H1 (cell line): ENCODE measurements at regions not wholly inside any gene's neighbourhood (a gene's known extent, or its start where the extent isn't known, plus 50 kb on each side); places are given as distances from the start of the nearest gene placed in this dataset.

ENCODE experiments used
- CTCF ChIA-PET: fragments of 300-600 bp; sonication (Branson Sonifier 250); formaldehyde crosslinking; loops from one replicate; lab custom pipeline; 2021; ENCODE audit not compliant: partially characterized antibody; lab: Charles Lee
- POLR2A ChIA-PET: fragments of 300-600 bp; sonication (Branson Sonifier 250); formaldehyde crosslinking; loops from one replicate; lab custom pipeline; 2021; ENCODE audit warnings: inconsistent platforms; ENCODE audit not compliant: partially characterized antibody; lab: Charles Lee
- DNase-seq, 2 experiments: peaks; one replicate each; pipeline versions ENCODE4 v3.0.0 to v3.0.0-alpha.2; 2010 to 2022; ENCODE audit warnings: low spot score in 2 of 2, low read depth in 1 of 2, mixed read lengths in 1 of 2
- FAIRE-seq: peaks from 2 replicates; lab custom pipeline; 2011; peaks lifted over from hg19 to GRCh38; lab: Jason Lieb, UNC
- H2AFZ ChIP-seq: 2 replicates; pipeline ENCODE4 v1.8.1; 2012; ENCODE audit warnings: low read length, inconsistent platforms
- H2AK5ac ChIP-seq: 2 replicates; pipeline ENCODE4 v1.6.1; 2013; ENCODE audit warnings: low read depth, low read length
- H2BK120ac ChIP-seq: replicated peaks from 2 replicates; pipeline ENCODE3; 2013; ENCODE audit warnings: low read depth, low read length, inconsistent platforms
- H2BK12ac ChIP-seq: 2 replicates; pipeline ENCODE4 v1.6.1; 2013; ENCODE audit warnings: low read depth, low read length
- H2BK15ac ChIP-seq: 2 replicates; pipeline ENCODE4 v1.6.1; 2013; ENCODE audit warnings: low read length
- H2BK20ac ChIP-seq: 2 replicates; pipeline ENCODE4 v1.6.1; 2013; ENCODE audit warnings: low read length
- H2BK5ac ChIP-seq: 2 replicates; pipeline ENCODE4 v1.6.1; 2013; ENCODE audit warnings: low read depth, low read length
- H3K14ac ChIP-seq: 2 replicates; pipeline ENCODE4 v1.6.1; 2013; ENCODE audit warnings: inconsistent platforms; ENCODE audit not compliant: insufficient read length
- H3K18ac ChIP-seq: 2 replicates; pipeline ENCODE4 v1.6.1; 2013; ENCODE audit warnings: low read length; ENCODE audit errors: extremely low read depth
- H3K23ac ChIP-seq: 2 replicates; pipeline ENCODE4 v1.6.1; 2013; ENCODE audit warnings: inconsistent platforms; ENCODE audit not compliant: insufficient read length
- H3K23me2 ChIP-seq: 2 replicates; pipeline ENCODE4 v1.6.1; 2013; ENCODE audit warnings: low read depth, low read length
- H3K27ac ChIP-seq: 2 replicates; pipeline ENCODE4 v1.6.1; 2011; ENCODE audit warnings: low read depth, low read length, inconsistent platforms
- H3K27me3 ChIP-seq, 4 experiments: replicated peaks in 1 of 4; 1 replicate in 1 of 4; 2 replicates in 3 of 4; pipeline versions ENCODE4 v1.6.1 to v1.8.1; 2011 to 2013; ENCODE audit warnings: low read length in 3 of 4, mild to moderate bottlenecking in 3 of 4, inconsistent platforms in 2 of 4, mixed read lengths in 2 of 4, moderate library complexity in 1 of 4; ENCODE audit not compliant: control insufficient read depth in 3 of 4, insufficient read depth in 3 of 4; ENCODE audit errors: extremely low read depth in 1 of 4
- H3K36me3 ChIP-seq, 4 experiments: 2 replicates each; pipeline versions ENCODE4 v1.6.1 to v1.8.1; 2011 to 2013; ENCODE audit warnings: mild to moderate bottlenecking in 4 of 4, low read length in 3 of 4, moderate library complexity in 2 of 4, control low read depth in 1 of 4, inconsistent platforms in 1 of 4; ENCODE audit not compliant: insufficient read depth in 4 of 4, control insufficient read depth in 2 of 4
- H3K4ac ChIP-seq: replicated peaks from 2 replicates; pipeline ENCODE3; 2013; ENCODE audit warnings: low read length, low read depth, mixed read lengths, inconsistent platforms; ENCODE audit not compliant: insufficient read length
- H3K4me1 ChIP-seq, 4 experiments: replicated peaks in 1 of 4; 1 replicate in 1 of 4; 2 replicates in 3 of 4; pipeline versions ENCODE4 v1.6.1 to v1.8.1; 2011 to 2013; ENCODE audit warnings: low read length in 3 of 4, inconsistent platforms in 2 of 4, mixed read lengths in 1 of 4; ENCODE audit not compliant: insufficient read depth in 4 of 4, control insufficient read depth in 3 of 4
- H3K4me2 ChIP-seq, 2 experiments: 2 replicates each; pipeline versions ENCODE4 v1.6.1 to v1.8.1; 2011 to 2013; ENCODE audit warnings: low read depth in 2 of 2, low read length in 2 of 2, control low read depth in 1 of 2, inconsistent platforms in 1 of 2, mild to moderate bottlenecking in 1 of 2; ENCODE audit not compliant: insufficient read depth in 1 of 2
- H3K4me3 ChIP-seq, 4 experiments: fragments of 200-600, 300-600 bp in 1 of 4; sonication (generic), shearing (Covaris generic), sonication (Bioruptor Twin) in 1 of 4; 2 replicates each; pipeline versions ENCODE4 v1.5.1 to v1.8.1; 2011 to 2016; ENCODE audit warnings: low read length in 4 of 4, low read depth in 3 of 4, control low read depth in 2 of 4, inconsistent platforms in 2 of 4, mild to moderate bottlenecking in 2 of 4, mixed read lengths in 1 of 4, moderate library complexity in 1 of 4; ENCODE audit not compliant: insufficient read depth in 2 of 4; ENCODE audit errors: extremely low read depth in 1 of 4
- H3K56ac ChIP-seq: replicated peaks from 2 replicates; pipeline ENCODE3; 2013; ENCODE audit warnings: low read depth, mild to moderate bottlenecking, mixed read lengths, low read length, inconsistent platforms; ENCODE audit not compliant: insufficient read length
- H3K79me1 ChIP-seq: 2 replicates; pipeline ENCODE4 v1.6.1; 2013; ENCODE audit warnings: low read depth, low read length, control low read depth
- H3K79me2 ChIP-seq, 2 experiments: 2 replicates each; pipeline versions ENCODE4 v1.6.1 to v1.8.1; 2012 to 2013; ENCODE audit warnings: low read length in 2 of 2, mild to moderate bottlenecking in 2 of 2, inconsistent platforms in 1 of 2; ENCODE audit not compliant: insufficient read depth in 2 of 2, control insufficient read depth in 1 of 2
- H3K9ac ChIP-seq, 4 experiments: replicated peaks in 1 of 4; 1 replicate in 1 of 4; 2 replicates in 3 of 4; pipeline versions ENCODE4 v1.6.1 to v1.8.1; 2011 to 2013; ENCODE audit warnings: low read depth in 3 of 4, low read length in 3 of 4, control low read depth in 2 of 4, mild to moderate bottlenecking in 2 of 4, moderate library complexity in 2 of 4, inconsistent platforms in 1 of 4; ENCODE audit errors: extremely low read depth in 1 of 4
- H3K9me3 ChIP-seq, 2 experiments: 2 replicates each; pipeline versions ENCODE4 v1.6.1 to v1.8.1; 2012 to 2013; ENCODE audit warnings: mild to moderate bottlenecking in 2 of 2, moderate library complexity in 2 of 2, control low read depth in 1 of 2, inconsistent platforms in 1 of 2, low read depth in 1 of 2, low read length in 1 of 2, mixed read lengths in 1 of 2; ENCODE audit not compliant: insufficient read depth in 2 of 2
- H4K20me1 ChIP-seq, 2 experiments: replicated peaks in 1 of 2; 2 replicates each; pipeline versions ENCODE3 to v1.8.1; 2011 to 2013; ENCODE audit warnings: inconsistent platforms in 2 of 2, low read length in 2 of 2, mild to moderate bottlenecking in 1 of 2; ENCODE audit not compliant: insufficient read depth in 2 of 2, control insufficient read depth in 1 of 2
- H4K5ac ChIP-seq: 2 replicates; pipeline ENCODE4 v1.6.1; 2013; ENCODE audit warnings: low read length, low read depth, mixed read lengths, inconsistent platforms; ENCODE audit not compliant: insufficient read length
- H4K8ac ChIP-seq: 2 replicates; pipeline ENCODE4 v1.8.0; 2013; ENCODE audit warnings: mild to moderate bottlenecking, moderate library complexity, low read length, inconsistent platforms; ENCODE audit not compliant: insufficient read depth; ENCODE audit errors: extremely low read depth
- H4K91ac ChIP-seq: replicated peaks from 2 replicates; pipeline ENCODE3; 2013; ENCODE audit warnings: low read length, mixed read lengths, inconsistent platforms; ENCODE audit not compliant: insufficient read length
- POLR2A ChIP-seq, 2 experiments: IDR thresholded peaks; 1 replicate in 1 of 2; 2 replicates in 1 of 2; pipeline ENCODE4 v1.6.1; 2011; ENCODE audit warnings: low read depth in 2 of 2, low read length in 2 of 2, mild to moderate bottlenecking in 2 of 2; ENCODE audit errors: control extremely low read depth in 1 of 2
- WGBS, 2 experiments: shearing (Covaris generic) in 1 of 2; methylation state at CpG; one replicate each; pipeline versions ENCODE4 v1.1.6 to v1.1.7; 2013 to 2015; ENCODE audit warnings: low lambda C conversion rate in 2 of 2, mixed read lengths in 2 of 2, inconsistent platforms in 1 of 2, low coverage in 1 of 2, missing lambda C conversion rate in 1 of 2; ENCODE audit not compliant: insufficient replicate concordance in 2 of 2, insufficient coverage in 1 of 2, insufficient read length in 1 of 2; ENCODE audit errors: extremely low coverage in 1 of 2, missing lambda C conversion rate in 1 of 2; 5-methylcytosine and 5-hydroxymethylcytosine counted together

DNA sequence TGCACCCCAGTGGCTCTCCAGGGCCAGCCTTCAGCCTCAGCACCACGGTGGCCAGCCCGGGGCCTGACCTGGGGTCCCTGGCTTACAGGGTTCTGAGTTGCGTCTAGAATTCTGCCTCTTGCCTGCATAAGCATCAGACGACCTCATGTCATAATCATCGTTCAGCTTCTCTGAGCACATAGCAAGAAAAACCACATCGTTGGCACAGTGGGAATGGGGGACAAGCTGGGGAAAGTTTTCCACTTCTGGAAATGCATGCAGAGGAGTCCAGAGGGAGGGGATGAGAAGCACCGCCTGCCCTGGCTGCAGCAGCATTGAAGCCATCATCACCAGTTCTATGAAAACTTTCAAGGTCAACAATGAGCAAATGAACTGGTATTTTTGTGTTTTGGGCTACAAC lies 441.0 kb upstream of the FRG1 start:
- Histone ChIP-seq H3K36me3 (no peaks in the 10 kb centered on the region), H4K20me1 (no peaks in the 10 kb centered on the region), H2BK12ac (no peak overlapping the region), H3K23ac (no peak overlapping the region), H3K56ac (no peak overlapping the region), H3K4me1 (no peaks in the 10 kb centered on the region), H2AFZ (no peak overlapping the region), H4K8ac (no peak overlapping the region), H2BK5ac (no peak overlapping the region), H4K91ac (no peak overlapping the region), H3K18ac (no peak overlapping the region), H2BK120ac (no peak overlapping the region), H2AK5ac (no peak overlapping the region), H3K27ac (no peak overlapping the region), H3K27me3 (no peaks in the 10 kb centered on the region), H4K5ac (no peak overlapping the region), H2BK15ac (no peak overlapping the region), H3K4ac (no peak overlapping the region), H3K4me2 (no peak overlapping the region), H3K4me3 (no peak overlapping the region), H3K79me2 (no peaks in the 10 kb centered on the region), H3K79me1 (no peaks in the 10 kb centered on the region), H3K9ac (no peak overlapping the region), H3K9me3 (no peaks in the 10 kb centered on the region), H3K23me2 (no peaks in the 10 kb centered on the region), H3K14ac (no peak overlapping the region), H2BK20ac (no peak overlapping the region)
- WGBS, 2 experiments, result 90% methylated on average over 7 of the region's 7 CpGs; no CpG with 5 or more reads in 1 of the 2 experiments
- no peak for TF ChIP-seq POLR2A (IDR thresholded peaks at IDR 0.05; ENCODE audit: control extremely low read depth in 1 of 2, low read depth in 2 of 2, low read length in 2 of 2)
- CTCF ChIA-PET, result no interaction called here
- DNase-seq, result no peak
- no peak for FAIRE-seq
- POLR2A ChIA-PET, result no interaction called here
